Dermis blood vessel endothelial cell (primary cell): ENCODE measurements at regions not wholly inside any gene's neighbourhood (a gene's known extent, or its start where the extent isn't known, plus 50 kb on each side); places are given as distances from the start of the nearest gene placed in this dataset.
A peak's percentile ranks its signal among the peaks of the same experiment; 100 is the strongest.
"Not testable (repeated sequence)": the region's sequence is repeated elsewhere in the genome, so short reads cannot be mapped to it uniquely, and the experiment has no call there.

Source experiments
- DNase-seq: peaks from one replicate; pipeline ENCODE4 v3.0.0; 2010

GRCh38 chr10:109809954-109810353 is 113.4 kb downstream of the XPNPEP1 start:
- not testable (repeated sequence) for DNase-seq

DNA sequence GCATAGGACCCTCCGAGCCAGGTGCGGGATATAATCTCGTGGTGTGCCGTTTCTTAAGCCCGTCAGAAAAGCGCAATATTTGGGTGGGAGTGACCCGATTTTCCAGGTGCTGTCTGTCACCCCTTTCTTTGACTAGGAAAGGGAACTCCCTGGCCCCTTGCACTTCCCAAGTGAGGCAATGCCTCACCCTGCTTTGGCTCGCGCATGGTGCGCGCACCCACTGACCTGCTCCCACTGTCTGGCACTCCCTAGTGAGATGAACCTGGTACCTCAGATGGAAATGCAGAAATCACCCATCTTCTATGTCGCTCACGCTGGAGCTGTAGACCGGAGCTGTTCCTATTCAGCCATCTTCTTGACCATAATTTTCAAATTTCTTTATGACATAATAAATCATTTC is 122.1 kb downstream of the XPNPEP1 start:
- DNase-seq, result not testable (repeated sequence)

DNA sequence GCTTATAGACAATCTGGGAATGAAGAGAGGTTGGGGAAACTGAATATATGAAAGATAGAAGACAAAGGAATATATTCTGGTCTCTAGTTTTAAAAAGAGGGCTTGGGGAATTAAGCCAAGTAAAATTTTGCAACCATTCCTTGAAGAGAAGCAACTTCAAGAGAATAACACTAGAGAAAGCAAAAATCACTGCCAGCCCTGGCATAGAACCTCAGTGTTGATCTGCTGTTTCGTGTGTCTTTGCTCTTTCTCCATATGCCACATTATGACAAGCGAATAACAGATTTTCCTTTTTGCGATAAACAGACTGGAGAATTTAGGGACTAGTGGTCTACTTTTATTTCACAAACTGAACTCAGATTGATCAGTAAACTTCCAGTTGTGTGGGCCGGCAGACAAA is 132.7 kb downstream of the XPNPEP1 start:
- DNase-seq, result no peak

DNA sequence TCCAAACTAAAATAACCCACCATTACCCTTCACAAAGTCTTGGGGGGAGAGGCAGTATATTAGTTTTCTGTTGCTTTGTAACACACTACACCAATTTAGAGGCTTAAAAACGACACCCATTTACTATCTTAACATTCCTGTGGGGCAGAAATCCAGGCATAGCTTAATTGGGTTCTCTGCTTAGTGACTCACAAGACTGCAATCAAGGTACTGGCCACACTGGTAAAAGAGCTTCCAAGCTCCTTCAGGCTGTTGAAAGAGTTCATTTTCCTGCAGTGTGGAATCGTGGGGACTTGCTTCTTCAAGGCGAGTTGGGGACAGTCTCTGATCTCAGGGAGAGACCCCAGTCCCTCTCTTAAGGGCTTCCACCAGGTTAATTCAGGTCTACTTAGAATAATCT is 139.1 kb downstream of the XPNPEP1 start:
- DNase-seq, result no peak

DNA sequence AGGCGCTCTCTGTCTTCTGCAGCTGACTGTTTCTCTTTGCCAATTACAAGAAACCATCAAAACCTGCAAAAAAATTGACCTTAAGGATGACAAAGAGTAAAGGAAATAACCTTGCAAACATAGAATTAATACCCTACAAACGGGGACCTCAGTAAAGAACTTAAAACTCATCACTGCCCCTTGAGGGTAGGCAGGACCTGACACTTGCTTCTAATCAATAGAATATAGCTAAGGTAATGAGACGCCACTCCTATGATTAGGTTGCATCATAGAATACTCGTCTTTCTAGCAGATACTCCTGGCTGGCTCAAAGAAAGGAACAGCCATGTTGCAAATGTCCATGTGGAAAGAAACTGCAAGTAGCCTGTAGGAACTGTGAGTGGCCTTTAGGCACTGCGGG is 140.0 kb downstream of the XPNPEP1 start:
- no peak for DNase-seq

DNA sequence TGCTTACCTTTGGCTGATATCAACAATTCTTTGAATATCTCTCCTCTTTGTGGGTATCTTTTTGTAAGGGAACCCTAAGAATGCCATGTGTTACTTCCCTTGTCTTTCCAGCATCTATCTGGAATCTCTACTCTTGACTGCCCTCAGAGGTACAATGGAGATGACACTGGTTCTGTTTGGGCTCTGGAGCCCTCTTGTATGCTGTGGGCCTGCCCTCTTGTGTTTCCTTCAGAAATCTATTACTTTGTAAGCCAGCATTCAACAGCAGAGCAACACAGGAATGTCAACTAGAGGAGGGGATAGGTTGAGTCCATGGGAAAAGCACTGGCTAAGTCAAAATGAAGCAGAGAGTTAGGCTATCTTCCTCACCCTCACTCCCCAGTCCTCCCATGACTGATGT is 142.3 kb downstream of the XPNPEP1 start:
- no peak for DNase-seq

GRCh38 chr10:109778993-109779392 is 144.3 kb downstream of the XPNPEP1 start:
- no peak for DNase-seq

GRCh38 chr10:109774121-109774440 is 149.2 kb downstream of the XPNPEP1 start:
- DNase-seq, result no peak

- peak; percentile 58 for DNase-seq
Observed at GRCh38 chr10:109773288-109774120, 149.8 kb downstream of the XPNPEP1 start.

DNA sequence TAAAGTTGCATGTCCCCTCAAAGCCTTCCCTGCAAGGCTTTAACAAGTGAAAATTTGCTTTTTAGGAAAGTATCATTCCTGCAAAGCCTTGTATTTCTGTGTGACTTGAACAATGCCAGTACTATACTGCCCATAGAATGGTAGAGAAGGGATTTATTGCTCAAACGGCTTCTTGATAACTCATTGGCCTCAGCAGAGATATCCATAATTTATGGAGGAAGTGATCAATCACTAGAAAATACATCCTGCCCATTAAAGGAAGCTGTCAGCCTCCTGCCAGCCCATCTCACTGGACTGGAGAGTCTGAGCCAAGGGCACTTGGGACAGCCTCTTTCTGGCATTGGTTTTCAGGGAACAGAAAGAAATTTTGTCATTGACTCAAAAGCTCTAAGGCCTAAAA is 152.6 kb downstream of the XPNPEP1 start:
- DNase-seq, result no peak

DNA sequence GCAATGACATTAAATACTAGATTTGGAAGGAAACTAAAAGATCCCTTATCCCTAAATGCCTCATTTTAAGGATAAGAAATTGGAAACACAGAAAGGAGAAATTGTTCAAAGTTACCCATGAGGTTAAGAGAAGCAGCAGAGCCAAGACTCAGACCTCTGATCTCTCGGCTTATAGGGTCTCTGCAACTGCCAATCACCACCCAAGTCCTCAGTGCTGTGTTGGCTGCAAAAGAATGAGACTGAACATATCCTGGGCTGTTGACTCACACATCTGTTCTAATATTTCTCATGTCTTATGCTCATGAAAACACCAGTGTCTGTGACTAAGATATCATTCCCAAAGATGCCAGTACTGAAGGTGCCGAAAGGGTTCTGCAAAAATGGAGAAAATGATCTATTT is 153.3 kb downstream of the XPNPEP1 start:
- no peak for DNase-seq

- DNase-seq, result no peak
Observed at GRCh38 chr10:109765838-109766237, 157.5 kb downstream of the XPNPEP1 start.

- DNase-seq, result no peak
Observed at GRCh38 chr10:109762555-109762954, 160.8 kb downstream of the XPNPEP1 start.

- not testable (repeated sequence) for DNase-seq
Observed at GRCh38 chr10:109757670-109758069, 165.6 kb downstream of the XPNPEP1 start.

- no peak for DNase-seq
Observed at GRCh38 chr10:109746861-109747260, 176.4 kb downstream of the XPNPEP1 start.

DNA sequence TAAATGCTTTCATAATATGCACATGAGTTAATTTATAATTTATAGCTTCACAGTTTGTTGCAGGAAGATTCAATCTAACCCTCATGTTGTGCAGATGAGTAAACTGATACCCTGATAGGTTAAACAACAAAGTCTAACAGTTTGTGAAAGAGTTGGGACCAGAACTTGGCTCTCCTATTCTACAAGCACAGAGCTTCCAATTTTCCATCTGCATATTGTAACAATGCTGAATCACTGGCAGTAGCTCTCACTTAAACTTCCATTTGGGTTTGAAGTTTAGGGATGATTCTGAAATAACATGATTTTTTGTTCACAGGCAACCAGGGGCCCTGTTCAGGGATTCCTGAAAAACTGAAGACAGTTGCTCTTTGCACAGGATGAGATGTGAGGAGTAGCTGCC is 179.3 kb downstream of the XPNPEP1 start:
- no peak for DNase-seq

GRCh38 chr10:109743574-109743973 is 179.7 kb downstream of the XPNPEP1 start:
- no peak for DNase-seq

DNA sequence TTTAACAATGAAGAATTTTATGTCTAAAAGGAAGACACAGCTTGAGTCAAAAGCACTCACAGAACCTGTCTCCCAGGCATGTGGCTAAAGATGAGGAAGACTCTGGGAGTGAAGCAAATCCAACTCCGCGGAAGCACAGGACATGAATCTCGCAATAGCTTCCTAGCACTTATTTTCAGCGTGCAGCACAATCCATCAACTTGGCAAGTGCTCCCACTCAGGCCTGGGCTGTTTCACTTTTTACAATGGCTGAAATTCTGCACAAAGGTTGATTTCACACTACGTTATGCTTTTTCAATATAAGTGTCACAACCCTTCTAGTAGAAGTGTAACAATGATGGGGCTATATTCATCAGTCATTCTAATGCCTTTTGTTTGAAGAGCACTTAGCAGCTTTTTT is 180.2 kb downstream of the XPNPEP1 start:
- no peak for DNase-seq

GRCh38 chr10:109741712-109742111 is 181.6 kb downstream of the XPNPEP1 start:
- DNase-seq, result no peak

DNA sequence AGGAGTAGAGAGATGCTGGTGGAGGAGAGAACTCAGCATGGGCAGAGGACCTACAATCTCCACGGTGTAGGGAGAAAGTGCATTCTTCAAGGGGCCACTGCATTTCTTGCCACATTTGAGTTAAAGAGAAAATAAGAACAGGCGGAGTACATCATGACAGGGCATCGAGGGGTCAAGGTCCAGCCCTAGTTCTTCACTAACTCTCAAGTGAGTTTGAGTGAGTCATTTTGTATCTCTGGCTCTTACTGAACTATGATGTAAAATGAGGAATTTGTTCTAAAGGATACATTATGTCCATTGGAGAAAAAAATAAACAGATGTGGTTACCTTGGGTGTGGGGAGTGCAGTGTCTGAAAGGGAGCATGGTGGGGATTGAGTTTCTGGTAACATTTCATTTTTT is 182.9 kb downstream of the XPNPEP1 start:
- no peak for DNase-seq

DNA sequence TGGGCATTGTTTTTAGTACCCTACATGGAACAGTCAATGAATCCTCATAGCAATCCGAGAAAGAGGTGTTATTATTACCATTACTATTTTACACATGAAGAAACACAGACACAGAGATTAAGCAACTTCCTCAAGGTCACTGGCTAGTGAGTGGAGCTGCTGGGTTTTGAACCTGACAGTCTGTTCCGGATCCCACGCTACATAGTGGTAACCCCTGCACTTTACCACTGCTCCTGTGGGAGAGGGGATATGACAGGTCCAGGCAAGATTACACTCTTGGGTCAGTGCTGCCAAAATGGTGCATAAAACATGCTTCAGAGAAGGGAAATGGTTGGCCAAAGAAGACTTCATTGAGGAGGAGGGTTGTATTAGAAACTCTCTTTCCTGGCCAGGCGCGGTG is 185.7 kb downstream of the XPNPEP1 start:
- DNase-seq, result no peak

- no peak for DNase-seq
Observed at GRCh38 chr10:109737009-109737408, 186.3 kb downstream of the XPNPEP1 start.

DNA sequence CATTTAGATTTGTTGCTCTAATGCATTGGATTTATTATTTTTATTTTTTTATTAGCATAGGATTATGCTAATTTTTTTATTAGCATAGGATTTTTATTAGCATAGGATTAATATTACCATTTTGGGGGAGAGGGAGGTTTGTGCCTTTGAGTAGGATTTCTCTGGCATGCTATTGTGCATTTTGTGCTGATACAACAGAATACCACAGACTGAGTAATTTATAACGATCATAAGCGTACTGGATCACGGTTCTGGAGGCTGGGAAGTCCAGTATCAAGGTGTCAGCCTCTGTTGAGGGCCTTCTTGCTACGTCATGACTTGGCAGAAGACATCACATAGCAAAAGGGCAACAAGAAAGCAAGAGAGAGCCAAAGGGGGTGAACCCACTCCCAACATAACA is 187.5 kb downstream of the XPNPEP1 start:
- no peak for DNase-seq

DNA sequence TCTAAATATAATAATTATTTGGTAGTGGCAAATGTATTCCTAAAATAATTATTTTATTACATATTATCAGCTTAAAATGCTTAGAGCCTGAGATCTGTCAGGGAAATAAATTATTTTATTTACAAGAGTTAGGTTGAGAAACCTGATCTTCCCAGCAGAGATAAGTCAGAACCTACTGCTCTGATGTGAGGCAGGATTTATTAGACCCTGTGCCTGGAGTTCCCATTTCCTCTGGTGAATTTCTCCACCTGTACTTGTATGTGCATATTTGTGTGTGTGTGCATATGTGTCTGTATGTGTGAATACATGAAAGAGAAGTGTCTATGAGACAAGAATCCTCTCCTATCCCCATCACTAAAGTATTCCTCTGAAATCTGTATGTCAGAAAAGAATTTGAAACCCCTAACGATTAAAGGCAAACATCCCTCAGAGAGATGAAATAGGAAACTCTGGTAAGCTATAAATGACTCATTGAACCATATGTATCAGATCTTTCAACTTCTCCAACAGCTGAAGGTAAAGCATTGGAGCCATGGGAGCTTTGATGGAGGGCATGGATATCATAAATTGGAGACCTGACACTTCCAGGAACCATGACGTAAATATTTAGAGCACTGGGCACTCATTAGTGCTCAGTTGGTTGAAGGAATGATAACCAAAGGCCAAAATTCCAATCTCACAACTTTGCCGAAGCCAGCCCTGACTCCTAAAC is 190.9 kb downstream of the XPNPEP1 start:
- no peak for DNase-seq
